Neural cell (in vitro differentiated cells): ENCODE measurements at regions not wholly inside any gene's neighbourhood (a gene's known extent, or its start where the extent isn't known, plus 50 kb on each side); places are given as distances from the start of the nearest gene placed in this dataset.

Source experiments
- H2AFZ ChIP-seq: fragments of 200-600, 300-800 bp; sonication (generic), shearing (Covaris generic); 2 replicates; pipeline ENCODE4 v1.6.0; 2014; ENCODE audit warnings: low read depth, mild to moderate bottlenecking, antibody characterized with exemption, low read length, moderate library complexity
- H3F3A ChIP-seq: fragments of 200-600 bp; shearing (Covaris generic); 2 replicates; pipeline ENCODE4 v1.6.1; 2016; ENCODE audit warnings: mild to moderate bottlenecking, moderate library complexity, mixed read lengths, antibody characterized with exemption, low read length; ENCODE audit not compliant: insufficient read depth, poor library complexity, severe bottlenecking
- H3K27ac ChIP-seq: fragments of 200-600, 300-800 bp; sonication (generic), shearing (Covaris generic); 2 replicates; pipeline ENCODE4 v1.5.1; 2014; ENCODE audit warnings: mild to moderate bottlenecking, low read length, moderate library complexity
- H3K27me3 ChIP-seq: fragments of 300-800, 200-600 bp; sonication (generic), shearing (Covaris generic); 2 replicates; pipeline ENCODE4 v1.6.0; 2014; ENCODE audit warnings: mild to moderate bottlenecking, low read depth, low read length, moderate library complexity; ENCODE audit not compliant: insufficient read depth
- H3K36me3 ChIP-seq: fragments of 300-800, 200-600 bp; sonication (generic), shearing (Covaris generic); 2 replicates; pipeline ENCODE4 v1.5.1; 2014; ENCODE audit warnings: mild to moderate bottlenecking, antibody characterized with exemption, low read length, moderate library complexity; ENCODE audit not compliant: insufficient read depth
- H3K4me2 ChIP-seq: fragments of 300-800, 200-600 bp; sonication (generic), shearing (Covaris generic); 2 replicates; pipeline ENCODE4 v1.6.0; 2014; ENCODE audit warnings: mild to moderate bottlenecking, low read length
- H3K4me3 ChIP-seq: fragments of 300-800, 200-600 bp; sonication (generic), shearing (Covaris generic); 2 replicates; pipeline ENCODE4 v1.5.1; 2014; ENCODE audit warnings: mild to moderate bottlenecking, low read length, moderate library complexity
- H3K79me2 ChIP-seq: fragments of 200-600 bp; shearing (Covaris generic); replicated peaks from 2 replicates; pipeline ENCODE4 v1.6.0; 2014; ENCODE audit warnings: mild to moderate bottlenecking, low read length, moderate library complexity; ENCODE audit not compliant: insufficient read depth
- H3K9ac ChIP-seq: fragments of 300-800, 200-600 bp; sonication (generic), shearing (Covaris generic); 2 replicates; pipeline ENCODE4 v1.6.1; 2016; ENCODE audit warnings: mild to moderate bottlenecking, low read length, mixed read lengths
- H3K9me2 ChIP-seq: fragments of 200-600 bp; shearing (Covaris generic); 2 replicates; pipeline ENCODE4 v1.6.1; 2016; ENCODE audit warnings: mild to moderate bottlenecking, low read length, mixed read lengths; ENCODE audit not compliant: insufficient read depth
- H3K9me3 ChIP-seq: fragments of 200-600, 300-800 bp; sonication (generic), shearing (Covaris generic); 2 replicates; pipeline ENCODE4 v1.6.1; 2016; ENCODE audit warnings: mild to moderate bottlenecking, mixed run types, low read length, moderate library complexity, mixed read lengths
- H4K20me1 ChIP-seq: fragments of 200-600 bp; shearing (Covaris generic); 2 replicates; pipeline ENCODE4 v1.6.1; 2016; ENCODE audit warnings: mild to moderate bottlenecking, mixed run types; ENCODE audit not compliant: insufficient read depth
- EP300 ChIP-seq: fragments of 450-650 bp; conservative IDR thresholded peaks from 2 replicates; pipeline ENCODE4 v1.6.1; 2014; ENCODE audit warnings: antibody characterized with exemption, mild to moderate bottlenecking, moderate library complexity; ENCODE audit not compliant: poor library complexity, severe bottlenecking
- EZH2 ChIP-seq: fragments of 200-600, 300-800 bp; shearing (Covaris generic), sonication (generic); IDR thresholded peaks from 2 replicates; pipeline ENCODE4 v1.6.1; 2014; ENCODE audit warnings: antibody characterized with exemption, low read length, borderline replicate concordance, mild to moderate bottlenecking; ENCODE audit not compliant: insufficient read depth, poor library complexity, severe bottlenecking
- MXI1 ChIP-seq: fragments of 450-650 bp; conservative IDR thresholded peaks from 2 replicates; pipeline ENCODE4 v1.6.1; 2014; ENCODE audit warnings: antibody characterized with exemption, mild to moderate bottlenecking; ENCODE audit not compliant: poor library complexity, severe bottlenecking
- POLR2AphosphoS5 ChIP-seq: IDR thresholded peaks from 2 replicates; pipeline ENCODE4 v1.6.1; 2012
- RAD21 ChIP-seq: fragments of 450-650 bp; conservative IDR thresholded peaks from 2 replicates; pipeline ENCODE4 v1.6.1; 2014; ENCODE audit warnings: antibody characterized with exemption, mild to moderate bottlenecking, moderate library complexity
- SMC3 ChIP-seq: fragments of 450-650 bp; conservative IDR thresholded peaks from 2 replicates; pipeline ENCODE4 v1.6.1; 2014; ENCODE audit warnings: antibody characterized with exemption, mild to moderate bottlenecking, moderate library complexity; ENCODE audit not compliant: poor library complexity
- TAF1 ChIP-seq: IDR thresholded peaks from 2 replicates; pipeline ENCODE4 v1.6.1; 2012; ENCODE audit warnings: low read depth
- TF ChIP-seq, protein P1 (sequence below): fragments of 450-650 bp; IDR thresholded peaks from 2 replicates; pipeline ENCODE4 v1.5.1; 2014; ENCODE audit warnings: antibody characterized with exemption, mild to moderate bottlenecking, moderate library complexity; ENCODE audit not compliant: poor library complexity, severe bottlenecking
- TF ChIP-seq, protein P2 (sequence below): IDR thresholded peaks from 2 replicates; pipeline ENCODE4 v1.6.1; 2012; ENCODE audit warnings: borderline replicate concordance

DNA sequence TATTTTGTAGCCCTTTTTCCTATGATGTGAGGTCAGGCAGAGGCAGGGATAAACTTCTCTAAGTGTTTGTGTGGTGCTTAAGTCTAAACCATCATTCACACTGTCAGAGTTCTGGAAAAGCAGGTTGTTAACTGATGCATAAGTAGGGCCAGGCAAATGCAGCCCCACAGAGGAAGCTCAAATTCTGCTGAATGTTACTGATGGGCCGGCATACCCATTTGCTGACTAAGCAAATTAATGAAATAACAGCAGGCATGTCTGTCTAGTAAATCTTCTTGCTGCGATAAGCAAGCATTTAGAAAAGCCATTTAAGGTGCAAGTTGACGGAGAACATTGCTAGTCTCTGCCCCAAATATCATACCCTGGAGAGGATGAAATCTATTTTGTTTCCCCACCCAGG is 523.2 kb upstream of the CCDC196 start:
- TF ChIP-seq SMC3, result no peak
- TF ChIP-seq POLR2AphosphoS5, result no peak
- TF ChIP-seq, protein P1, sequence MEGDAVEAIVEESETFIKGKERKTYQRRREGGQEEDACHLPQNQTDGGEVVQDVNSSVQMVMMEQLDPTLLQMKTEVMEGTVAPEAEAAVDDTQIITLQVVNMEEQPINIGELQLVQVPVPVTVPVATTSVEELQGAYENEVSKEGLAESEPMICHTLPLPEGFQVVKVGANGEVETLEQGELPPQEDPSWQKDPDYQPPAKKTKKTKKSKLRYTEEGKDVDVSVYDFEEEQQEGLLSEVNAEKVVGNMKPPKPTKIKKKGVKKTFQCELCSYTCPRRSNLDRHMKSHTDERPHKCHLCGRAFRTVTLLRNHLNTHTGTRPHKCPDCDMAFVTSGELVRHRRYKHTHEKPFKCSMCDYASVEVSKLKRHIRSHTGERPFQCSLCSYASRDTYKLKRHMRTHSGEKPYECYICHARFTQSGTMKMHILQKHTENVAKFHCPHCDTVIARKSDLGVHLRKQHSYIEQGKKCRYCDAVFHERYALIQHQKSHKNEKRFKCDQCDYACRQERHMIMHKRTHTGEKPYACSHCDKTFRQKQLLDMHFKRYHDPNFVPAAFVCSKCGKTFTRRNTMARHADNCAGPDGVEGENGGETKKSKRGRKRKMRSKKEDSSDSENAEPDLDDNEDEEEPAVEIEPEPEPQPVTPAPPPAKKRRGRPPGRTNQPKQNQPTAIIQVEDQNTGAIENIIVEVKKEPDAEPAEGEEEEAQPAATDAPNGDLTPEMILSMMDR, result no peak
- no peak for TF ChIP-seq EZH2
- no peak for TF ChIP-seq EP300
- TF ChIP-seq RAD21, result no peak
- TF ChIP-seq, protein P2, sequence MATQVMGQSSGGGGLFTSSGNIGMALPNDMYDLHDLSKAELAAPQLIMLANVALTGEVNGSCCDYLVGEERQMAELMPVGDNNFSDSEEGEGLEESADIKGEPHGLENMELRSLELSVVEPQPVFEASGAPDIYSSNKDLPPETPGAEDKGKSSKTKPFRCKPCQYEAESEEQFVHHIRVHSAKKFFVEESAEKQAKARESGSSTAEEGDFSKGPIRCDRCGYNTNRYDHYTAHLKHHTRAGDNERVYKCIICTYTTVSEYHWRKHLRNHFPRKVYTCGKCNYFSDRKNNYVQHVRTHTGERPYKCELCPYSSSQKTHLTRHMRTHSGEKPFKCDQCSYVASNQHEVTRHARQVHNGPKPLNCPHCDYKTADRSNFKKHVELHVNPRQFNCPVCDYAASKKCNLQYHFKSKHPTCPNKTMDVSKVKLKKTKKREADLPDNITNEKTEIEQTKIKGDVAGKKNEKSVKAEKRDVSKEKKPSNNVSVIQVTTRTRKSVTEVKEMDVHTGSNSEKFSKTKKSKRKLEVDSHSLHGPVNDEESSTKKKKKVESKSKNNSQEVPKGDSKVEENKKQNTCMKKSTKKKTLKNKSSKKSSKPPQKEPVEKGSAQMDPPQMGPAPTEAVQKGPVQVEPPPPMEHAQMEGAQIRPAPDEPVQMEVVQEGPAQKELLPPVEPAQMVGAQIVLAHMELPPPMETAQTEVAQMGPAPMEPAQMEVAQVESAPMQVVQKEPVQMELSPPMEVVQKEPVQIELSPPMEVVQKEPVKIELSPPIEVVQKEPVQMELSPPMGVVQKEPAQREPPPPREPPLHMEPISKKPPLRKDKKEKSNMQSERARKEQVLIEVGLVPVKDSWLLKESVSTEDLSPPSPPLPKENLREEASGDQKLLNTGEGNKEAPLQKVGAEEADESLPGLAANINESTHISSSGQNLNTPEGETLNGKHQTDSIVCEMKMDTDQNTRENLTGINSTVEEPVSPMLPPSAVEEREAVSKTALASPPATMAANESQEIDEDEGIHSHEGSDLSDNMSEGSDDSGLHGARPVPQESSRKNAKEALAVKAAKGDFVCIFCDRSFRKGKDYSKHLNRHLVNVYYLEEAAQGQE, result no peak
- no peak for TF ChIP-seq TAF1
- TF ChIP-seq MXI1, result no peak

DNA sequence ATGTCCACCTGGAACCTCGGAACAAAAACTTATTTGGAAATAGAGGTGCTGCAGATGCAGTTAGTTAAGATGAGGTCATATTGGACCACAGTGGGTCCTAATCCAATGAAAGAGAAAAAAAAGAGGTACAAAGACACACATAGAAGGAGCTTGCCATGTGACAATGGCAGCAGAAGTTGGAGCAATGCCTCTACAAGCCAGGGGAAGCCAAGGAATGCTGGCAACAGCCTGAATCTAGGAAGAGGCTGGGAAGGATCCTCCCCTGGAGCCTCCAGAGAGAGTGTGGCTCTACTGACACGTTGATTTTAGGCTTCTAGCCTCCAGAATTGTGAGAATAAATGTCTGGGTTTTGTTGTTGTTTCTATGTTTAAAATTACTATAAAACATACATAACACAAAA is 521.8 kb upstream of the CCDC196 start:
- Histone ChIP-seq H3K4me2 (no peak overlapping the region), H3K79me2 (no peaks in the 10 kb centered on the region)
- TF ChIP-seq TAF1 (no peak), RAD21 (no peak), POLR2AphosphoS5 (no peak), EP300 (no peak), EZH2 (no peak), MXI1 (no peak), SMC3 (no peak)
- TF ChIP-seq, protein P2, result no peak
- TF ChIP-seq, protein P1, result no peak

More for the DNA sequence above, 523.2 kb upstream of the CCDC196 start:
- H3K27me3 ChIP-seq, result no peaks in the 10 kb centered on the region
- no peak overlapping the region for H3K4me3 ChIP-seq
- H3K27ac ChIP-seq, result no peak overlapping the region
- H3K36me3 ChIP-seq, result no peaks in the 10 kb centered on the region
- H3K4me2 ChIP-seq, result no peak overlapping the region
- H3K79me2 ChIP-seq, result no peaks in the 10 kb centered on the region
- H3F3A ChIP-seq, result no peaks in the 10 kb centered on the region
- no peak overlapping the region for H2AFZ ChIP-seq
- no peaks in the 10 kb centered on the region for H4K20me1 ChIP-seq
- H3K9me2 ChIP-seq, result no peaks in the 10 kb centered on the region
- H3K9me3 ChIP-seq, result no peaks in the 10 kb centered on the region
- no peak overlapping the region for H3K9ac ChIP-seq

More for the DNA sequence above, 521.8 kb upstream of the CCDC196 start:
- Histone ChIP-seq H3K4me3 (no peak overlapping the region), H3K9me2 (no peaks in the 10 kb centered on the region), H2AFZ (no peak overlapping the region), H3K27me3 (no peaks in the 10 kb centered on the region), H3F3A (no peaks in the 10 kb centered on the region), H3K9me3 (no peaks in the 10 kb centered on the region), H3K27ac (no peak overlapping the region), H3K36me3 (no peaks in the 10 kb centered on the region), H4K20me1 (no peaks in the 10 kb centered on the region), H3K9ac (no peak overlapping the region)
